Endothelial cell of umbilical vein (primary cell): ENCODE measurements at regions not wholly inside any gene's neighbourhood (a gene's known extent, or its start where the extent isn't known, plus 50 kb on each side); places are given as distances from the start of the nearest gene placed in this dataset.

Experiments
- JUN ChIP-seq: IDR thresholded peaks from 2 replicates; pipeline ENCODE4 v1.6.1; 2011; ENCODE audit warnings: borderline replicate concordance, low read depth; ENCODE audit not compliant: insufficient read length, insufficient read depth
- POLR2A ChIP-seq: IDR thresholded peaks from 2 replicates; pipeline ENCODE4 v1.6.1; 2012; ENCODE audit warnings: low read depth, mild to moderate bottlenecking, control low read depth, low read length
- POLR2AphosphoS5 ChIP-seq: IDR thresholded peaks from 2 replicates; pipeline ENCODE4 v1.6.1; 2012; ENCODE audit warnings: low read depth, mild to moderate bottlenecking, control low read depth, low read length, moderate library complexity; ENCODE audit not compliant: insufficient read depth
- TF ChIP-seq, protein P1 (sequence below), 2 donors: IDR thresholded peaks; 1 replicate in 1 of 2; 2 replicates in 1 of 2; pipeline ENCODE4 v1.5.1; 2011; ENCODE audit warnings: low read length in 2 of 2, mild to moderate bottlenecking in 2 of 2, moderate library complexity in 2 of 2, control low read depth in 1 of 2, inconsistent platforms in 1 of 2, low read depth in 1 of 2; ENCODE audit not compliant: insufficient read depth in 1 of 2; ENCODE audit errors: extremely low read depth in 1 of 2

DNA sequence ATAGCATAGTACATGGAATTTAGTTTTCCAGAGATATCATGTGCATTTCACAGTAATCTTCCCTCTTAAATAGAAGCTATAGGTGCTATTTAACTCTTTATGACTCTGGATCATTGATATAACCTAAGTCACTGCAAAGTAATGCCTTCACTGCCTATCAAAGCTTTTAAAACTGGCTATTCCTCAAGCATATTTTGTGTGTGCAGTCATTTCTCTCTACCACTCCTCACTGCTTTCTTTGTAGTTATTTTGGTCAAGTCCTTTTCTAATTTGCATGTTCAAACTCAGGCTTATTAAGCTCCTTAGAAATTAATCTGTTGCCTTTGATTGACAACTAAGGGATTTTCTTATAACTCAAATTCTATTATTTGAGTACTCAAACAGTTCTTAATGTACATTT, 79.4 kb upstream of the PLEKHG7 start:
- TF ChIP-seq, protein P1, sequence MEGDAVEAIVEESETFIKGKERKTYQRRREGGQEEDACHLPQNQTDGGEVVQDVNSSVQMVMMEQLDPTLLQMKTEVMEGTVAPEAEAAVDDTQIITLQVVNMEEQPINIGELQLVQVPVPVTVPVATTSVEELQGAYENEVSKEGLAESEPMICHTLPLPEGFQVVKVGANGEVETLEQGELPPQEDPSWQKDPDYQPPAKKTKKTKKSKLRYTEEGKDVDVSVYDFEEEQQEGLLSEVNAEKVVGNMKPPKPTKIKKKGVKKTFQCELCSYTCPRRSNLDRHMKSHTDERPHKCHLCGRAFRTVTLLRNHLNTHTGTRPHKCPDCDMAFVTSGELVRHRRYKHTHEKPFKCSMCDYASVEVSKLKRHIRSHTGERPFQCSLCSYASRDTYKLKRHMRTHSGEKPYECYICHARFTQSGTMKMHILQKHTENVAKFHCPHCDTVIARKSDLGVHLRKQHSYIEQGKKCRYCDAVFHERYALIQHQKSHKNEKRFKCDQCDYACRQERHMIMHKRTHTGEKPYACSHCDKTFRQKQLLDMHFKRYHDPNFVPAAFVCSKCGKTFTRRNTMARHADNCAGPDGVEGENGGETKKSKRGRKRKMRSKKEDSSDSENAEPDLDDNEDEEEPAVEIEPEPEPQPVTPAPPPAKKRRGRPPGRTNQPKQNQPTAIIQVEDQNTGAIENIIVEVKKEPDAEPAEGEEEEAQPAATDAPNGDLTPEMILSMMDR (IDR thresholded peaks at IDR 0.05; ENCODE audit: extremely low read depth in 1 of 2, insufficient read depth in 1 of 2, low read depth in 1 of 2, low read length in 2 of 2) = no peak
- TF ChIP-seq JUN = no peak
- no peak for TF ChIP-seq POLR2A
- no peak for TF ChIP-seq POLR2AphosphoS5
